ENCODE measurements at regions not wholly inside any gene's neighbourhood (a gene's known extent, or its start where the extent isn't known, plus 50 kb on each side); places are given as distances from the start of the nearest gene placed in this dataset.
A peak's percentile ranks its signal among the peaks of the same experiment; 100 is the strongest.
"Not testable (repeated sequence)": the region's sequence is repeated elsewhere in the genome, so short reads cannot be mapped to it uniquely, and the experiment has no call there.

DNA sequence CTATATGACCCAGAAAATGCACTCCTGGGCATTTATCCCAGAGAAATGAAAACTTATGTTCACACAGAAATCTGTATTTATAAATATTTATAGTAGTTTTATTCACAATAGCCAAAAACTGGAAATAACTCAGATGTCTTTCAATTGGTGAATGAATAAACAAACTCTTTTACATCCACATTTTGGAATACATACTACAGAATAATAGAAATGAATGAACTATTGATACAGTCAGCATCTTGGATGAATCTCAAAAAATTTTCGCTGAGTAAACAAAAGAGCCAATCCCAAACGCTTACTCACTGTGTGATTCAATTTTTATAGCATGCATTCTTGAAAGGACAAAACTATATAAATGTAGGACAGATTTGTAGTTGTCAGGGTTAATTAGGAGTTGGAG, 75.1 kb upstream of the HTR2C start:
- CTCF ChIA-PET: no interaction called here
- Histone ChIP-seq H3K9me3 (ENCODE audit: low read depth, low read length, poor library complexity, severe bottlenecking) (no peaks in the 10 kb centered on the region), H3K4me1 (ENCODE audit: insufficient read depth, low read length, poor library complexity, severe bottlenecking) (no peaks in the 10 kb centered on the region), H3K27me3 (replicated peaks; ENCODE audit: insufficient read depth, low read depth, low read length, poor library complexity) (peaks cover 2% of the 10 kb centered on the region), H3K36me3 (ENCODE audit: insufficient read depth, low read length, poor library complexity, severe bottlenecking) (no peaks in the 10 kb centered on the region), H3K27ac (ENCODE audit: low read depth, low read length, poor library complexity, severe bottlenecking) (no peak overlapping the region), H3K4me3 (ENCODE audit: low read depth, low read length, poor library complexity, severe bottlenecking) (no peak overlapping the region)
- BruUV-seq (replicated peaks): no TSS peak
- no peak for TF ChIP-seq EZH2 (IDR thresholded peaks at IDR 0.05; ENCODE audit: borderline replicate concordance, low read depth, low read length, poor library complexity, severe bottlenecking)
- TF ChIP-seq CTCF (conservative IDR thresholded peaks at IDR 0.05; ENCODE audit: low read depth, low read length): no peak
- POLR2A ChIA-PET (ENCODE audit: low non-redundant PET): no interaction called here
- intact Hi-C loops (cut with micrococcal nuclease; ENCODE audit: unreplicated experiment): no loop called here
- DNase-seq (ENCODE audit: low spot score): no peak

- no peak overlapping the region for H3K4me3 ChIP-seq (ENCODE audit: low read depth, low read length, poor library complexity, severe bottlenecking)
- TF ChIP-seq CTCF (conservative IDR thresholded peaks at IDR 0.05; ENCODE audit: low read depth, low read length): no peak
- no peak for TF ChIP-seq EZH2 (IDR thresholded peaks at IDR 0.05; ENCODE audit: borderline replicate concordance, low read depth, low read length, poor library complexity, severe bottlenecking)
- BruUV-seq (replicated peaks): no TSS peak
- no peak for DNase-seq (ENCODE audit: low spot score)
- intact Hi-C loops (cut with micrococcal nuclease; ENCODE audit: unreplicated experiment): no loop called here
- H3K27me3 ChIP-seq (replicated peaks; ENCODE audit: insufficient read depth, low read depth, low read length, poor library complexity): no peaks in the 10 kb centered on the region
- no peaks in the 10 kb centered on the region for H3K4me1 ChIP-seq (ENCODE audit: insufficient read depth, low read length, poor library complexity, severe bottlenecking)
- H3K36me3 ChIP-seq (ENCODE audit: insufficient read depth, low read length, poor library complexity, severe bottlenecking): no peaks in the 10 kb centered on the region
- H3K27ac ChIP-seq (ENCODE audit: low read depth, low read length, poor library complexity, severe bottlenecking): no peak overlapping the region
- H3K9me3 ChIP-seq (ENCODE audit: low read depth, low read length, poor library complexity, severe bottlenecking): no peaks in the 10 kb centered on the region
- ChIA-PET POLR2A (ENCODE audit: low non-redundant PET) (no interaction called here), CTCF (no interaction called here)
Measured at GRCh38 chrX:114519524-114519923, 64.4 kb upstream of the HTR2C start.

DNA sequence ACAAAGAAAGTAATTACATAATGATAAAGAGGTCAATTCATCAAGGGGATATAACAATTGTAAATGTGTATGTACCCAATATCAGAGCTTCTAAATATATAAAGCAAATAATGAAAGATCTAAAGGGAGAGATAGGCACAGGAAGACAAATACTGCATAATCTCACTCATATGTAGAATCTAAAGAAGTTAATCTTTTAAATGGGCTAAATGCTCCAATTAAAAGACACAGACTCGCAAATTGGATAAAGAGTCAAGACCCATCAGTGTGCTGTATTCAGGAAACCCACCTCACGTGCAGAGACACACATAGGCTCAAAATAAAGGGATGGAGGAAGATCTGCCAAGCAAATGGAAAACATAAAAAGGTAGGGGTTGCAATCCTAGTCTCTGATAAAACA, 63.2 kb upstream of the HTR2C start:
- H3K36me3 ChIP-seq (ENCODE audit: insufficient read depth, low read length, poor library complexity, severe bottlenecking); H3K4me1 ChIP-seq (ENCODE audit: insufficient read depth, low read length, poor library complexity, severe bottlenecking); CTCF ChIA-PET; intact Hi-C loops (cut with micrococcal nuclease; ENCODE audit: unreplicated experiment); H3K27me3 ChIP-seq (replicated peaks; ENCODE audit: insufficient read depth, low read depth, low read length, poor library complexity); H3K27ac ChIP-seq (ENCODE audit: low read depth, low read length, poor library complexity, severe bottlenecking); POLR2A ChIA-PET (ENCODE audit: low non-redundant PET); H3K4me3 ChIP-seq (ENCODE audit: low read depth, low read length, poor library complexity, severe bottlenecking); BruUV-seq (replicated peaks); H3K9me3 ChIP-seq (ENCODE audit: low read depth, low read length, poor library complexity, severe bottlenecking): not testable (repeated sequence)
- peak; percentile 13 for DNase-seq (ENCODE audit: low spot score)

GRCh38 chrX:114532111-114532805, 51.6 kb upstream of the HTR2C start:
- Histone ChIP-seq H3K27ac (ENCODE audit: low read depth, low read length, poor library complexity, severe bottlenecking) (no peak overlapping the region), H3K36me3 (ENCODE audit: insufficient read depth, low read length, poor library complexity, severe bottlenecking) (no peaks in the 10 kb centered on the region), H3K4me3 (ENCODE audit: low read depth, low read length, poor library complexity, severe bottlenecking) (no peak overlapping the region), H3K4me1 (ENCODE audit: insufficient read depth, low read length, poor library complexity, severe bottlenecking) (no peaks in the 10 kb centered on the region), H3K9me3 (ENCODE audit: low read depth, low read length, poor library complexity, severe bottlenecking) (no peaks in the 10 kb centered on the region), H3K27me3 (replicated peaks; ENCODE audit: insufficient read depth, low read depth, low read length, poor library complexity) (peaks cover 8% of the 10 kb centered on the region)
- no peak for DNase-seq (ENCODE audit: low spot score)
- intact Hi-C loops (cut with micrococcal nuclease; ENCODE audit: unreplicated experiment): no loop called here
- CTCF ChIA-PET: no interaction called here
- no TSS peak for BruUV-seq (replicated peaks)
- POLR2A ChIA-PET (ENCODE audit: low non-redundant PET): no interaction called here
- TF ChIP-seq EZH2 (IDR thresholded peaks at IDR 0.05; ENCODE audit: borderline replicate concordance, low read depth, low read length, poor library complexity, severe bottlenecking): no peak
- TF ChIP-seq CTCF (conservative IDR thresholded peaks at IDR 0.05; ENCODE audit: low read depth, low read length): no peak

Data from A673 (cell line).